ENCODE measurements at regions not wholly inside any gene's neighbourhood (a gene's known extent, or its start where the extent isn't known, plus 50 kb on each side); places are given as distances from the start of the nearest gene placed in this dataset.
"Not testable (repeated sequence)": the region's sequence is repeated elsewhere in the genome, so short reads cannot be mapped to it uniquely, and the experiment has no call there.

DNA sequence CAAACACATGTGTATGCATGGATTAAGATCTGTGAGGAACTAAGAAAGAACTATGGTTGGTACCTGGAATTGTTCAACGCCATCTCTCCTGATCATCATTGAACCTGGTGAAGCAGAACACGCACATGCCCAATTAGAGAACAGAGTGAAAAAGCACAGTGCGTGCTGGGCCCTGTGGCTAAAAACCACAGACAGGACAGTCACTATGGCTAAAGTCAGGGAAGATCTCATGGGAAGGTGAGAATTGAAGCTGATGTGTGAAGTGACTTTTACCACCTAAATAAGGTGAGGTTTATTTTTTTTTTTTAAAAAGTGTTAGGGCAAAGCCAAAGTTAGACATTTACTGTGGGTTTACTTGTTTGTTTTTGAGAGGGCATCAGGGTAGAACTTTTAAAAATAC lies 215.0 kb downstream of the SLC38A4 start:
- DNase-seq: no peak

DNA sequence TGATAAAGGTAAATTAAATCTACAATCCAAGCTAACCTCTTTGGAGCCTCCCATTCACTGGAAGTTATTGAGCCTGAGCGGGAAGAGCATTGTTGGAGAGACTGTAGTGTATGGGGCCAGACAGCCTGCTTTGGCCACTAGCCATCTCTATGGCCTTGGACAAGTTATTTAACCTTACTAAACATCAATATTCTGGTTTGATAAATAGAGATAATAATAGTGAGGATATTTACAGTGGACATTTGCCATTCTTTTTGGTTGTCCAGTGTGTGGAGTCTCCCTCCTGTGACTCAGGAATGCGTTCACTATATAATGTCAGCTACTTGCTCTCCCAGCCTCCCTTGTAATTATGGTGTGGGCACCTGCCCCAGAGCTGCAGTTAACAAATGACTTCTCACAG lies 216.1 kb downstream of the SLC38A4 start:
- no peak for DNase-seq

DNA sequence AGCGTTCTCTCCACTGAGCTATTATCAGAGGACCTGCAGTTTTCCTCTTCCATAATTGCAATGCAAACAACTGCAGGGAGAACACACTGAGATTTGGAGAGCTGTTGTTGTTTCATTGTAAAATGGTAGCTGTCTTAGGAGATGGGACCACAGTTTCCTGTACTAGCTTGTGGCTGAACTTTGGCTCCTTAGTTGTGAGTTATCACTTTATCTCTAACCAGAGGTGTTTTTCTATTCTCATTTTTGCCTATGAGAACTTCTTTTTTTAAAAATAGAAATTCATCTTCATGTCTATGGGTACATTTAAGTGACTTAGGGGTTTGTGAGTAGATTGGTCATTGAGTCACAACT lies 216.5 kb downstream of the SLC38A4 start:
- no peak for DNase-seq

DNA sequence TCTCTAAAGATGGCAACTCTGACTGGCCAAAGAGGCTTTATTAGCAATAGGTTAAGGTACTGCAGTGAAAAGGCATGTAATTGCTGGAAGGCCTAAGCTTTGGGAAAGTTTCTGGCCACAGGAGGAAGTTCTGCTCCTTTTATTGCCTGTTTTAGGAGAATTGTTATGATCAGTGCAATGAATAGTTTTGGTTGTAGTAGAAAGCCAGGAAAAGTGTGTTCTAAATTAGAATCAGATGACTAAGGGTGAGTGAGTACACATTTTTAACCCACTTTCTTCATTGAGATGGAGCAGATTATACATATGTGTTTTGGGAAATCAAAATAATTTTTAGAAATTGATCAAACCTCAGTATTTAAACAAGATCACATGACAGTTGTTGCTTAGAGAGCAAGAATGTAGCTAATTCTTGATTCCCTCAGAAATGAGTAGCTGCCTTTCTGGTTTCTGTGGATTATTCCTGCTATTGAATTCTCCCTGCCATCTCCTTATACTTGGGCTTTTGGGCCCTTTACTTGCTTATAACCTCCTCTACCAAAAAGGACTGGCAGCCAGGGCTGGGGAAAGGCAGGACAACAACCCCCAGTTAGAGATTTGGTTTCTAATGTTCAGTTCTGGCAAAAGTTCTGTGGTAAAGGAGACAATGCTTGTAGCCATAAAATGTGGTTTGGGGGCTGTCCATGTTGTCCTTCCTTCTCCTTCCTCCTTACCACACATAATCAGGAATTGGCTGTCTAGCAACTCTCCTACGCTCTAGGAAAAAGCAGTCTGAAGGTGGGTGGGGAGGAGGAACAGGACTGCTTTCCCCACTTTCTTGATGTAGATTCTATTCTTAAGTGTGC lies 217.1 kb downstream of the SLC38A4 start:
- DNase-seq: no peak

DNA sequence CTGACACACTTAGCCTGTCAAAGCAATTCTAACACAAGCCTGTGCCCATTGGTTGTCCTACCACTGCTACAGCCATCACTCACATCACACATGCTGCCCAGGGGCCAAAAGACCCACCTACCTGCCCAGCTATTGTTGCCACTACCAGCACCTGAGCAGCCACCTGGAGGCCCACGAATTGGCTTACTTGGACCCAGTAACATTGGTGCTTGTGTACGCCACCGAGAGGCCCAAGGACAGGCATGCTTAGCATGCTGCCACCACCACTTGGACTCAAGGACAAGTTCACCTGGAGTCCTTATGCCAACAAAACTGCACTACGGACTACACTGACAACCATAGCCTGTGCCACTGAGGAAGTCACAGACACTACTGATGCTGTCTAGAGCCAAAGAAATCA lies 221.1 kb downstream of the SLC38A4 start:
- no peak for DNase-seq

DNA sequence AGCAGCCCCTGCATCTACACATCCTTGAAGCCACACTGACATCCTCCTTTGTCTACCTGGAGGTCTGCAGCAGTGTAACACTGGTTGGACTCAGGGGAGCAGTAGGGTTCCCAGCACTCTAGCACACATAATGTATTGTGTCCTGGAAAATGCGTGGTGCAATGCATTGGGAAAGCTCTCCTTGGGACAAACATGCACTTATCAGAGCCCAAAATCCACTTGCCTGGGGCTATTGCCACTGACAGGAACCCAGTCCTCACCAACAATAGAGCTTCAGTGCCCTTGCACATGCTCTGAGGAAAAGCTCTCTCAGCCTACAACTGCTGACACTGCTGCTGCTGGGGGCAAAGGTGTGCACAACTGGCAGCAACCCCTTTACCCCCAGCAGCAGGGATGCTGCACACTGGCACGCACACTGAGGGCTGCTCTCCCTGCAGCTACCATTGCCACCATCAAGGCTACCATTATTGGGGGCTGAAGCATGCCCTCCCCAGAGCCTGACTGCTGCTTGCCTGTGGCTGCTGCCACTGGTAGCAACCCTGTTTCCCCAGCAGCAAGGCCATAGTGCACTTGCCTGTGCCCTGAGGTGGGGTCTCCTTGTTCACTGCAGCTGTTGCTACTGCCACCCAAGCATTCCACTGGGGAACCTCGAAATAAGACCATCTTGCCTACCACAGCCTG lies 221.9 kb downstream of the SLC38A4 start:
- DNase-seq: no peak

DNA sequence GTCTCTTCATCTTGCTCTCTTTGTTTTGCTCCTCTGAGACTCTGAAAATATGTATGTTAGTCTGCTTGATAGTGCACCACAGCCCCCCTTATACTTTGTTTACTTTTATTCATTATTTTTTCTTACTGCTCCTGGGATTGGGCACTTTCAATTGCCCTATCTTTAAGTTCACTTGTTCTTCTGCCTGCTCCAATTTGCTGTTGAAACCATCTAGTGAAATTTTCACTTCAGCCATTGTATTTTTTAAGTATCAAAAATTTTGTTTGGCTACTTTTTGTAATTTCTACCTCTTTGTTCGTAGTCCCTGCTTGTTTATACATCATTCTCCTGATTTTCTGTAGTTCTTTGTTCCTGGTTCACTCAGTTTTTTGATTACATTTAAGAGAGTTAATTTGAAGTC lies 223.3 kb downstream of the SLC38A4 start:
- DNase-seq: no peak

DNA sequence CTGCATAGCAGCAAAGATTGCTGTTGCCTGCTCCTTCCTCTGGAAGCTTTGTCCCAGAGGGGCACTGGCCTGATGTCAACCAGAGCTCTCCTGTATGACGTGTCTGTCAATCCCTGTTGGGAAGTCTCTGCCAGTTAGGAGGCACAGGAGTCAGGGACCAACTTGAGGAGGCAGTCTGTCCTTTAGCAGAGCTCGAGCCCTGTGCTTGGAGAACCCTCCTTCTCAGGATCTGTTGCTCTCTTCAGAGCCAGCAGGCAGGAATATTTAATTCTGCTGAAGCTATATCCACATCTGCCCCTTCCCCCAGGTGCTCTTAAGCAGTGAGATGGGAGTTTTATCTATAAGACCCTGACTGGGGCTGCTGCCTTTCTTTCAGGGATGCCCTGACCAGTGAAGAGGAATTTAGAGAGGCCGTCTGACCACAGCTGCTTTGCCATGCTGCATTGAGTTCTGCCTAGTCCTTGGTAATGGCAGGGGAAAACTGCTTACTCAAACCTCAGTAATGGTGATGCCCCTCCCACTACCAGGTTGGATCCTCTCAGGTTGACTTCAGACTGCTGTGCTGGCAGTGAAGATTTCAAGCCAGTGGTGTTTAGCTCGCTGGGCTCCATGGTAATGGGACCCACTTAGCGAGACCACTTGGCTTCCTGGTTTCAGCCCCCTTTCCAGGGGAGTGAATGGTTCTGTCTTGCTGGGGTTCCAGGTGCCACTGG lies 218.6 kb upstream of the SLC38A2 start:
- no peak for DNase-seq

DNA sequence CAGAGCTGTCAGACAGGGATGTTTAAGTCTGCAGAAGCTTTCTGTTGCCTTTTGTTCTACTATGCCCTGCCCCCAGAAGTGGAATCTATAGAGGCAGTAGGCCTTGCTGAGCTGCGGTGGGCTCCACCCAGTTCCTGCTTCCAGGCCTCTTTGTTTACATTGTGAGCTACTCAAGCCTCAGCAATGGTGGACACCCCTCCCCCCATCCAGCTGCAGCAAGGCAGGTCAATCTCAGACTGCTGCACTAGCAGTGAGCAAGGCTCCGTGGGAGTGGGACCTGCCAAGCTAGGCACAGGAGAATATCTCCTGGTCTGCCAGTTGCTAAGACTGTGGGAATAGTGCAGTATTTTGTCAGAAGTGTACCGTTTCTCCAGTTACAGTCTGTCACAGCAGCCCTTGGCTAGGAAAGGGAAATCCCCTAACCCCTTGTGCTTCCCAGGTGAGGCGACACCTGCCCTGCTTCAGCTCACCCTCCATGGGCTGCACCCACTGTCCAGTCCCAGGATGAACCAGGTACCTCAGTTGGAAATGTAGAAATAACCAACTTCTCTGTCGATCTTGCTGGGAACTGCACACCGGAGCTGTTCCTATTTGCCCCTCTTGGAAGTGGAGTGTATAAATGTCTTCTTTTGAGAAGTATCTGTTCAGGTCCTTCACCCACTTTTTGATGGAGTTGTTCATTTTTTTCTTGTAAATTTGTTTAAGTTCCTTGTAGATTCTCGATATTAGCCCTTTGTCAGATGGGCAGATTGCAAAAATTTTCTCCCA lies 213.5 kb upstream of the SLC38A2 start:
- DNase-seq: no peak

DNA sequence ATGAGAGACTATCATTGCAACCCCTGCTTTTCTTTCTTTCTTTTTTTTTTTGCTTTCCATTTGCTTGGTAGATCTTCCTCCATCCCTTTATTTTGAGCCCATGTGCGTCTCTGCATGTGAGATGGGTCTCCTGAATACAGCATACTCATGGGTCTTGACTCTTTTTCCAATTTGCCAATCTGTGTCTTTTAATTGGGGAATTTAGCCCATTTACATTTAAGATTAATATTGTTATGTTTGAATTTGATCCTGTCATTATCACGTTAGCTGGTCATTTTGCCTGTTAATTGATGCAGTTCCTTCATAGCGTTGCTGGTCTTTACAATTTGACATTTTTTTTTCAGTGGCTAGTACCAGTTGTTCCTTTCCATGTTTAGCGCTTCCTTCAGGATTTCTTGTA lies 211.5 kb upstream of the SLC38A2 start:
- DNase-seq: not testable (repeated sequence)

DNA sequence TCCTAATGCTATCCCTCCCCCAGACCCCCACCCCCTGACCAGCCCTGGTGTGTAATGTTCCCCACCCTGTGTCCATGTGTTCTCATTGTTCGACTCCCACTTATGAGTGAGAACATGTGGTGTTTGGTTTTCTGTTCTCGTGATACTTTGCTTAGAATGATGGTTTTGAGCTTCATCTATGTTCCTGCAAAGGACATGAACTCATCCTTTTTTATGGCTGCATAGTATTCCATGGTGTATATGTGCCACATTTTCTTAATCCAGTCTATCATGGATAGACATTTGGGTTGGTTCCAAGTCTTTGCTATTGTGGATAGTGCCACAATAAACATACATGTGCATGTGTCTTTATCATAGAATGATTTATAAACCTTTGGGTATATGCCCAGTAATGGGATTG lies 209.4 kb upstream of the SLC38A2 start:
- not testable (repeated sequence) for DNase-seq

DNA sequence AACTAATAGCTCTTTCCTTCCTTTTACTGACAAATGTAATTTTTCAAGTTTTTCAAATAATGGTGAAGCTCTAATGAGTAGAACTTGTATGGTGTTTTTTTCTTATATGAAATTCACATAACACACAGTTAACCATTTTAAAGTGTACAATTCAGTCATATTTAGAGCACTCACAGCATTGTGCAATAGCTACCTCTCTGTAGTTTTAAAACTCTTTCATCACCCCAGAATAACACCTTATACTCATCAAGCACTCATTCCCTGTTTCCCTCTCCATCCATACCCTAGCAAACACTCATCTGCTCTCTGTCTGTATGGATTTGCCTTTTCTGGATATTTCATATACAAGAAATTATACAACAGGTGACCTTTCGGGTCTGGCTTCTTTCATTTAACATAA lies 207.9 kb upstream of the SLC38A2 start:
- no peak for DNase-seq

DNA sequence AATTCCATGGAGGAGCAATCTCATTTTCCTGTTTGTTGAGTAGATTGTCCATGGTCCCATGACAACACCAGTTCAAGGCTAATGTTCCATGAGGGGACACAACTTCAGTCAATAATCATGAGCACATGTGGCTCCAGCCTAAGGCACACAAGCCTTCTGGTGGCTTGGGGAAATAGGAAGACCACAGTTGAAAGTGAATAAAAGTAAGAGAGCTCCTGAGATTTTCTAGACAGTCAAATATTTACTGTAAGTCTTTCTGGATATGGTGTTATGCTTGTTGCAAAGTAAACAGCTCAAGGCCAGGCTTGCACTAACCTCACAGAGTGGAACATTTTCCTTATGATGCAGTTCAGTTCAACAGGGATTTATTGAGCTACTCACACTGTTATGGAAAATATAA lies 206.9 kb upstream of the SLC38A2 start:
- no peak for DNase-seq

DNA sequence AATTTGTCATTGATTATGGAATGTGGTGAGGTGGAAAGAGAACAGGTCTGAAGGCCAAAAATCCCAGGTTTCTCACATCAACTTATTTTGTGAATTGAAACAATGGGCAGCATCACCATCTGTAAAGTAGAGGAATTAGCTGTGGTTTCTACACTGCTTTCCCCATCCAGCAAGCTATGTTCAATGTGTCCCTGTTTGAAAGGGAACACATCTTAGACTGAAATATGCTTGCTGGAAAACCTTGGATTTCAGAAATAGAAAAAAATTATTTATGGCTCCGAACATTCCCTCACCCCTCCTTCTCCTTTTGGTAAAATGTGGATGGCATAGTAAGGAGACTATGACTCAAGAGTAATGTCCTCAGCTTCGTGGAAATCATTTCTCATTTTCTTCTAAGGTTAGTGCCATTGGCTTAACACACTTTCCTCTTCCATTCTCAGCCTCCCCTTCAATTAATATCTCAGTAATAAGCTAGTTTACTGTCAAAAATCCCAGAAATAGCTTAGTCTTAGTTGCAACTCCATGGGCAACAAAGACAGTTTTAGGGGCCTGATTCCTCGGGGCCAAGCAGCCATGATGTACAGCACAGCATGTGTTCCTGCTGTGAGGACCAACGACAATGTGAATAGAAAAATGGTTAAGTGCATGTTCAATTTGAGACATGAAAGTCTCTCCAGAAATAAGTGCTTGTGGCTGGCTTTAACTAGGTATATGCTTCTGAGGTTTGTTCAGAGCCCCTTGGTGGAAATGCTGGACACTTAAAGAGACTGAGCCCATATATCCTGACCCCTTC lies 205.8 kb upstream of the SLC38A2 start:
- no peak for DNase-seq

DNA sequence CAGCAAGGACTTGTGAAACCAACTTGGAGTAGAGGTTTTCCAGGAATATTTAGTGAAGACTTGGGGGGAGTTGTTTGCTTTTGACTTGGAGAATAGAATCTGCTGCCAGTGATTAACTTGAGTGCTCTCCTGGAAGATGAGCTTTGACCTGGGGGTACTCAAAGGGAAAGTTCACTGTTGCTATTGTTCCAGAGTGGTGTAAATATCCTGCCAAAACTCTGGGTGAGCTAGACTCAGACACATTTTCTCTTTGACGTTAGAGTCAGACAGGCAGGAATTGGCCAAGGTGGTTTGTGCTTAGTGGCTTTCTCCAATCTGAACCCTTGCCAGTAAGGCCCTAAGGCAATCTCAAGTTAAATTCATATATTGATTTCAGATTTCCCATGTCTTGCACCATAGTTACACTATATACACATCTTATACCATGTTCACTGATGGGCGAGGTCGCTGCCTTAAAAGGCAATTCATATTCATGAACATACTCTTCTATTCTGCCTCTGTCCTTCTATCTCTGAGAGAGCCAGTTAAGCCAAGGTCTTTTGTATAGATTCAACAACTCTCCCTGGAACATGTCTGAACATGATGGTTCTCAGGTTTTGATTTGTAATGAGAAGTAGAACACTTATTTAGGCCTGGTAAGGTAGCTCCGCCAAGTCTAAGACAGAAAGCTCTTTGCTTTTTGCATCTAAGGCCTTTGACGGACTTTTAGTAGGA lies 204.6 kb upstream of the SLC38A2 start:
- no peak for DNase-seq

DNA sequence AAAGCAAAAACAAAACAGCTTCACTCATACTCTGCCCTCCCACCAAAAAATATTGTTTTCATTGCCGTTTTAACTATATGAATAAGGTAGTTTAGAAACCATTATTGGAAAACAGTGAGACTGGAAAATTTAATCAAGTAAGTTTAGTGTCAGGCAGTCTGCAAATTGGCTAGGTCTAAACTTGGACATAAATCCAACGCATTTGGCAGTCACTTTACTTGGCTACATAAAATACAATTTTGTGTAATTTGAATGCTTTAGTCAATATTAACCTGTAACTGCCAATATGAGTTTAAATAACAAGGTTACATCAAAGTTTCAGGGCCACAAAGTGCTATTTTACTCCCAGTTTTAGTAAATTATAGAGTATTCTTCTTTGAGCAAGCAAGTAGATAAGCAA lies 202.3 kb upstream of the SLC38A2 start:
- no peak for DNase-seq

DNA sequence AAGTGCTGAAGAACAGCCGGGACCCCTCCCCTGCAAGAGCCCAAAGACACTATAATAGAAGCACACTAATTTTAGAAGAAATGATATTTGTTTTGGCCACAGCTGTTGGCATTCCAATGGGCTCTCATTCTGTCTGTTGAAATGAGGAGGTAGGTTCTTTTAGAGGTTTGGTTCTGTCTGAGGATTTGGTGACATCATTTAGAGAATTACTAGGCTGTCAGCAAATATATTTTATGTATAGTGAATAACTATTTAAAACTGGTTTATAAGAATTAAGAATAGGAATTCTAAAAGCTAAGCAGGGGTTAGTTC lies 200.7 kb upstream of the SLC38A2 start:
- DNase-seq: no peak

DNA sequence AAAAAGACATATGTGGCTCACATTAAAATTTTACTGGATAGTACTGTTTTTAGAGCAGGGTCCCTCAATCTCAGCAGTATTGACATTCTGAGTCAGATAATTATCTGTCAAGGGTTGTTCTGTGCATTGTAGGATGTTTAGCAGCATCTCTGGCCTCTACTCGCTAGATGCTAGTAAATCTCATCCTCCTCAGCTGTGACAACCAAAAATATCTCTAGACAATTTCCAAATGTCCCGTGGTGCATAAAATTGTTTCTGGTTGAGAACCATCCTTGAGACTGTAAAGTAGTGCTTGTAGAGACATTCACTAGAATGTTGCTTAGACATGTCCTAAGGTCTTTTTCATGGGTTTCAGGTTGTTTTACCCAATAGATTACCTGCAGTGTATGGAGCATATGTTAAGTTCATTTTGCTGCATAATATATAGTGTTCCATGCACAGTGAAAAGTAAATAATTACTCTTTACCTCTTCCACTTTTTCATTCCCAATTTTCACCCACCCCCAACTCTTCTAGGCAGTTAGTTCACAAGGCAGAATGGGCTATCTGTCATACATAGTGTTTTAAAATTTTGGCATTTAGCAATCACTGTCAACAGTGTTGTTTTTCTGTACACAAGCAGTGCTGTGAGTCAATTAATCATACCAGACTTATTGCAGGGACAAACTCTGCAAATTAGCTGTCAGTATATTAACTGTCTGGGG lies 200.2 kb upstream of the SLC38A2 start:
- DNase-seq: no peak

DNA sequence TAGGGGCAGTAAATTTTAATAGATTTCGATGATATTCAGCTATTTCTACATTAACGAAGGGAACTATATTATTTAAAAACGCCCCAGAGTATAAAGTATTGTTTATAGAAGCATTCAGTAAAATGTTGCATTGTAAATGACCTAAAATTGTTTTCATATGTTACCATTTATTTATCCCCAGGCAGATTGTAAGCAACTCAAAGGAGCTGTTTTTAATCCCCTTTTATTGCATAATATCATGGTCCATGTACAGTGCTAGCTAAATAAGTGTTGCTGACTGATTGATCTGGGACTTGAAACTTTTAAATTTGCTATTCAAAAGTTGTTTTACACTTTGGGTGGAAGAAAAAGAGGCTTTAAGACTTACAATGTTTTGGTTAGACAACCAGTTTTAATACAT lies 199.0 kb upstream of the SLC38A2 start:
- DNase-seq: no peak

DNA sequence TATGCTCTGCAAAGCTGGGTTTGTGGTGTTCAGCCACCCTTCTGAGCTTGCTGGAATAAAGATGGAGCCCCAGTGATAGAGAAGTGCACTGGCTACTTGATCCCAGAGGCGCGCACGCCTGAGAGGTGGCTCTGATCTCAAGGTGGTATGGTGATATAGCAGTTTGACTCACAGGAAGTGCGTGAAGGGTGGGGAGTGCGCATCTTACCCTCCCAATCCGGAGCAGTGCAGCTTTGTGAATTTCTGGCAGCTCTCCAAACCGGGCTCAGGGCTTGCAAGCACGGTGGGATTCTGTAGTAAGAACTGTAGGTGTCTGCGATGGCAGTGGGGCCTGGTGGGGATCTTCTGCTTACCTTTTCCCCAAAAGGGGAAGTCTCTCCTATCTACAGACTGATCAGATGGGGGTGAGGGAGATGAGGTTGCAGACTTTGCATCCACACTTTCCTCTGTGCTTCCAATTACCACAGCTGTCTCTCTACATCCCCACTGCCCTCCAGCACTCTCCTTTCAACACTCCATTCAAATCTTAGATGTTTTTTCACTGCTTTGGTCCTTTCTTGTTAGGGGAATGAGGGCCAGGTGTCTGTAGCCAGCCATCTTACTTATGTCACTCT lies 197.4 kb upstream of the SLC38A2 start:
- no peak for DNase-seq

DNA sequence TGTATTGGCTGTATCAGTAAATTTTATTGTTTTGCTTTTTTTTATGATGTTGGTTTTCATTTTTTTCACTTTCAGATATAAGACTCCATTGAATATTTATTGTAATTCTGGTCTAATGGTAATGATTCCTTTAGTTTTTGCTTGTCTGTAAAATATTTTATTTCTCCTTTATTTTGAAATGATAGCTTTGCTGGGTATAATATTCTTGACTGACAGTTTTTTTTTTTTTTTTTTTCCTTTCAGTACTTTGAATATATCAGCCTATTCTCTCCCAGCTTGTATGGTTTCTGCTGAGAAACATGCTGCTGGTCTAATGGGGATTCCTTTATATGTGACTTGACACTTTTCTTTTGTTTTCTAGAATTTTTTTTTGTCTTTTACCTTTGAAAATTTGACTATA lies 195.1 kb upstream of the SLC38A2 start:
- no peak for DNase-seq

Data from activated T-cell treated with anti-CD3 and anti-CD28 coated beads, Interleukin-2, amount 50 U/mL, for 1 hour (primary cell).